Bronchial epithelial cell (primary cell): ENCODE measurements at regions not wholly inside any gene's neighbourhood (a gene's known extent, or its start where the extent isn't known, plus 50 kb on each side); places are given as distances from the start of the nearest gene placed in this dataset.

ENCODE experiments used
- DNase-seq: peaks from one replicate; pipeline ENCODE4 v3.0.0-alpha.2; 2010; ENCODE audit warnings: low read depth
- FAIRE-seq: peaks from 2 replicates; lab custom pipeline; 2011; peaks lifted over from hg19 to GRCh38; lab: Jason Lieb, UNC
- H3K27me3 ChIP-seq: 2 replicates; pipeline ENCODE4 v1.5.1; 2011; ENCODE audit warnings: low read length; ENCODE audit not compliant: control insufficient read depth, insufficient read depth
- H3K36me3 ChIP-seq: 2 replicates; pipeline ENCODE4 v1.5.1; 2011; ENCODE audit warnings: low read length; ENCODE audit not compliant: control insufficient read depth, insufficient read depth
- H3K4me3 ChIP-seq: 2 replicates; pipeline ENCODE4 v1.5.1; 2011; ENCODE audit warnings: mild to moderate bottlenecking, low read depth, low read length, control low read depth
- TF ChIP-seq, protein P1 (sequence below): IDR thresholded peaks from 2 replicates; pipeline ENCODE4 v1.5.1; 2011; ENCODE audit warnings: mild to moderate bottlenecking, moderate library complexity, low read length, control low read depth, inconsistent platforms; ENCODE audit not compliant: insufficient read depth, severe bottlenecking

GRCh38 chr7:155363852-155364600 lies 66.3 kb downstream of the INSIG1 start:
- TF ChIP-seq, protein P1, sequence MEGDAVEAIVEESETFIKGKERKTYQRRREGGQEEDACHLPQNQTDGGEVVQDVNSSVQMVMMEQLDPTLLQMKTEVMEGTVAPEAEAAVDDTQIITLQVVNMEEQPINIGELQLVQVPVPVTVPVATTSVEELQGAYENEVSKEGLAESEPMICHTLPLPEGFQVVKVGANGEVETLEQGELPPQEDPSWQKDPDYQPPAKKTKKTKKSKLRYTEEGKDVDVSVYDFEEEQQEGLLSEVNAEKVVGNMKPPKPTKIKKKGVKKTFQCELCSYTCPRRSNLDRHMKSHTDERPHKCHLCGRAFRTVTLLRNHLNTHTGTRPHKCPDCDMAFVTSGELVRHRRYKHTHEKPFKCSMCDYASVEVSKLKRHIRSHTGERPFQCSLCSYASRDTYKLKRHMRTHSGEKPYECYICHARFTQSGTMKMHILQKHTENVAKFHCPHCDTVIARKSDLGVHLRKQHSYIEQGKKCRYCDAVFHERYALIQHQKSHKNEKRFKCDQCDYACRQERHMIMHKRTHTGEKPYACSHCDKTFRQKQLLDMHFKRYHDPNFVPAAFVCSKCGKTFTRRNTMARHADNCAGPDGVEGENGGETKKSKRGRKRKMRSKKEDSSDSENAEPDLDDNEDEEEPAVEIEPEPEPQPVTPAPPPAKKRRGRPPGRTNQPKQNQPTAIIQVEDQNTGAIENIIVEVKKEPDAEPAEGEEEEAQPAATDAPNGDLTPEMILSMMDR, result no peak
- Histone ChIP-seq H3K4me3 (no peak overlapping the region), H3K36me3 (no peaks in the 10 kb centered on the region), H3K27me3 (no peaks in the 10 kb centered on the region)
- FAIRE-seq, result no peak
- DNase-seq, result no peak

- H3K4me3 ChIP-seq, result no peak overlapping the region
- H3K36me3 ChIP-seq, result no peaks in the 10 kb centered on the region
- FAIRE-seq (no peak), DNase-seq (no peak)
- TF ChIP-seq, protein P1, result no peak
- H3K27me3 ChIP-seq, result peaks cover 2% of the 10 kb centered on the region
These were observed 67.6 kb downstream of the INSIG1 start for GRCh38 chr7:155365146-155365874.

- TF ChIP-seq, protein P1, result no peak
- DNase-seq (no peak), FAIRE-seq (no peak)
- Histone ChIP-seq H3K36me3 (no peaks in the 10 kb centered on the region), H3K4me3 (no peak overlapping the region), H3K27me3 (peaks cover 31% of the 10 kb centered on the region)
These were observed 71.4 kb downstream of the INSIG1 start for GRCh38 chr7:155368894-155369600.

GRCh38 chr7:155369766-155370165 lies 72.1 kb downstream of the INSIG1 start:
- Histone ChIP-seq H3K4me3 (no peak overlapping the region), H3K36me3 (no peaks in the 10 kb centered on the region), H3K27me3 (peaks cover 37% of the 10 kb centered on the region)
- TF ChIP-seq, protein P1, result no peak
- FAIRE-seq (no peak), DNase-seq (no peak)

DNA sequence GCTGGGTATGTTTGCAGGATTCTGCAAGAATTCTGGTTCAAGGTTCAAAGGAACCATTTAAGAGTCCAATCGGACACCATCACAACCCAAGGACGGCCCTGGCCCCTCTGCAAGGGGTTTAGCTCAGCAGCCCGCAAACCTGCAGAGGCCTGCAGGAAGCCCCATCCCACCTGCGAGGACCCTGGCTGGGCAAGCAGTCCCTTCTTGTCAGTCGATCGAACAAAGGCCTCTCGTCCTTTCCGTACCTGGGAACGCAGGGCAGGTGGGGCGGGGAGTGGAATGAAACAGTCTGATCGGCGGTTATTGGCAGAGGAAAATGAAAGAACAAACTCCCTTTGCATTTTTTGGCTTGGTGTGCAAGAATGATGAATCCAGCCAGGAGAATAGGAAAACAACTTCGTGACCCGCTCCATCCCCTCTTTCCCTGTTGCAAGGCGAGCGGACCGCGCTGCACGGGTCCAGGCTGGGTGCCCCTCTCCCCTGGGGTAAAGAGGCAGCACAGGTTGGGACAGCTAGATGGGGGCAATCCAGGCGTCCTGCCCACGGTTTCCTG lies 73.7 kb downstream of the INSIG1 start:
- Histone ChIP-seq H3K36me3 (no peaks in the 10 kb centered on the region), H3K4me3 (no peak overlapping the region), H3K27me3 (peaks cover 53% of the 10 kb centered on the region)
- FAIRE-seq, result no peak
- TF ChIP-seq, protein P1, result no peak
- DNase-seq, result no peak
